H1 (cell line): ENCODE measurements at regions not wholly inside any gene's neighbourhood (a gene's known extent, or its start where the extent isn't known, plus 50 kb on each side); places are given as distances from the start of the nearest gene placed in this dataset.

Experiments
- CTCF ChIA-PET: fragments of 300-600 bp; sonication (Branson Sonifier 250); formaldehyde crosslinking; loops from one replicate; lab custom pipeline; 2021; ENCODE audit not compliant: partially characterized antibody; lab: Charles Lee
- POLR2A ChIA-PET: fragments of 300-600 bp; sonication (Branson Sonifier 250); formaldehyde crosslinking; loops from one replicate; lab custom pipeline; 2021; ENCODE audit warnings: inconsistent platforms; ENCODE audit not compliant: partially characterized antibody; lab: Charles Lee
- DNase-seq, 2 experiments: peaks; one replicate each; pipeline versions ENCODE4 v3.0.0 to v3.0.0-alpha.2; 2010 to 2022; ENCODE audit warnings: low spot score in 2 of 2, low read depth in 1 of 2, mixed read lengths in 1 of 2
- FAIRE-seq: peaks from 2 replicates; lab custom pipeline; 2011; peaks lifted over from hg19 to GRCh38; lab: Jason Lieb, UNC
- H2AFZ ChIP-seq: 2 replicates; pipeline ENCODE4 v1.8.1; 2012; ENCODE audit warnings: low read length, inconsistent platforms
- H2AK5ac ChIP-seq: 2 replicates; pipeline ENCODE4 v1.6.1; 2013; ENCODE audit warnings: low read depth, low read length
- H2BK120ac ChIP-seq: replicated peaks from 2 replicates; pipeline ENCODE3; 2013; ENCODE audit warnings: low read depth, low read length, inconsistent platforms
- H2BK12ac ChIP-seq: 2 replicates; pipeline ENCODE4 v1.6.1; 2013; ENCODE audit warnings: low read depth, low read length
- H2BK15ac ChIP-seq: 2 replicates; pipeline ENCODE4 v1.6.1; 2013; ENCODE audit warnings: low read length
- H2BK20ac ChIP-seq: 2 replicates; pipeline ENCODE4 v1.6.1; 2013; ENCODE audit warnings: low read length
- H2BK5ac ChIP-seq: 2 replicates; pipeline ENCODE4 v1.6.1; 2013; ENCODE audit warnings: low read depth, low read length
- H3K14ac ChIP-seq: 2 replicates; pipeline ENCODE4 v1.6.1; 2013; ENCODE audit warnings: inconsistent platforms; ENCODE audit not compliant: insufficient read length
- H3K18ac ChIP-seq: 2 replicates; pipeline ENCODE4 v1.6.1; 2013; ENCODE audit warnings: low read length; ENCODE audit errors: extremely low read depth
- H3K23ac ChIP-seq: 2 replicates; pipeline ENCODE4 v1.6.1; 2013; ENCODE audit warnings: inconsistent platforms; ENCODE audit not compliant: insufficient read length
- H3K23me2 ChIP-seq: 2 replicates; pipeline ENCODE4 v1.6.1; 2013; ENCODE audit warnings: low read depth, low read length
- H3K27ac ChIP-seq: 2 replicates; pipeline ENCODE4 v1.6.1; 2011; ENCODE audit warnings: low read depth, low read length, inconsistent platforms
- H3K27me3 ChIP-seq, 4 experiments: replicated peaks in 1 of 4; 1 replicate in 1 of 4; 2 replicates in 3 of 4; pipeline versions ENCODE4 v1.6.1 to v1.8.1; 2011 to 2013; ENCODE audit warnings: low read length in 3 of 4, mild to moderate bottlenecking in 3 of 4, inconsistent platforms in 2 of 4, mixed read lengths in 2 of 4, moderate library complexity in 1 of 4; ENCODE audit not compliant: control insufficient read depth in 3 of 4, insufficient read depth in 3 of 4; ENCODE audit errors: extremely low read depth in 1 of 4
- H3K36me3 ChIP-seq, 4 experiments: 2 replicates each; pipeline versions ENCODE4 v1.6.1 to v1.8.1; 2011 to 2013; ENCODE audit warnings: mild to moderate bottlenecking in 4 of 4, low read length in 3 of 4, moderate library complexity in 2 of 4, control low read depth in 1 of 4, inconsistent platforms in 1 of 4; ENCODE audit not compliant: insufficient read depth in 4 of 4, control insufficient read depth in 2 of 4
- H3K4ac ChIP-seq: replicated peaks from 2 replicates; pipeline ENCODE3; 2013; ENCODE audit warnings: low read length, low read depth, mixed read lengths, inconsistent platforms; ENCODE audit not compliant: insufficient read length
- H3K4me1 ChIP-seq, 4 experiments: replicated peaks in 1 of 4; 1 replicate in 1 of 4; 2 replicates in 3 of 4; pipeline versions ENCODE4 v1.6.1 to v1.8.1; 2011 to 2013; ENCODE audit warnings: low read length in 3 of 4, inconsistent platforms in 2 of 4, mixed read lengths in 1 of 4; ENCODE audit not compliant: insufficient read depth in 4 of 4, control insufficient read depth in 3 of 4
- H3K4me2 ChIP-seq, 2 experiments: 2 replicates each; pipeline versions ENCODE4 v1.6.1 to v1.8.1; 2011 to 2013; ENCODE audit warnings: low read depth in 2 of 2, low read length in 2 of 2, control low read depth in 1 of 2, inconsistent platforms in 1 of 2, mild to moderate bottlenecking in 1 of 2; ENCODE audit not compliant: insufficient read depth in 1 of 2
- H3K4me3 ChIP-seq, 4 experiments: fragments of 200-600, 300-600 bp in 1 of 4; sonication (generic), shearing (Covaris generic), sonication (Bioruptor Twin) in 1 of 4; 2 replicates each; pipeline versions ENCODE4 v1.5.1 to v1.8.1; 2011 to 2016; ENCODE audit warnings: low read length in 4 of 4, low read depth in 3 of 4, control low read depth in 2 of 4, inconsistent platforms in 2 of 4, mild to moderate bottlenecking in 2 of 4, mixed read lengths in 1 of 4, moderate library complexity in 1 of 4; ENCODE audit not compliant: insufficient read depth in 2 of 4; ENCODE audit errors: extremely low read depth in 1 of 4
- H3K56ac ChIP-seq: replicated peaks from 2 replicates; pipeline ENCODE3; 2013; ENCODE audit warnings: low read depth, mild to moderate bottlenecking, mixed read lengths, low read length, inconsistent platforms; ENCODE audit not compliant: insufficient read length
- H3K79me1 ChIP-seq: 2 replicates; pipeline ENCODE4 v1.6.1; 2013; ENCODE audit warnings: low read depth, low read length, control low read depth
- H3K79me2 ChIP-seq, 2 experiments: 2 replicates each; pipeline versions ENCODE4 v1.6.1 to v1.8.1; 2012 to 2013; ENCODE audit warnings: low read length in 2 of 2, mild to moderate bottlenecking in 2 of 2, inconsistent platforms in 1 of 2; ENCODE audit not compliant: insufficient read depth in 2 of 2, control insufficient read depth in 1 of 2
- H3K9ac ChIP-seq, 4 experiments: replicated peaks in 1 of 4; 1 replicate in 1 of 4; 2 replicates in 3 of 4; pipeline versions ENCODE4 v1.6.1 to v1.8.1; 2011 to 2013; ENCODE audit warnings: low read depth in 3 of 4, low read length in 3 of 4, control low read depth in 2 of 4, mild to moderate bottlenecking in 2 of 4, moderate library complexity in 2 of 4, inconsistent platforms in 1 of 4; ENCODE audit errors: extremely low read depth in 1 of 4
- H3K9me3 ChIP-seq, 2 experiments: 2 replicates each; pipeline versions ENCODE4 v1.6.1 to v1.8.1; 2012 to 2013; ENCODE audit warnings: mild to moderate bottlenecking in 2 of 2, moderate library complexity in 2 of 2, control low read depth in 1 of 2, inconsistent platforms in 1 of 2, low read depth in 1 of 2, low read length in 1 of 2, mixed read lengths in 1 of 2; ENCODE audit not compliant: insufficient read depth in 2 of 2
- H4K20me1 ChIP-seq, 2 experiments: replicated peaks in 1 of 2; 2 replicates each; pipeline versions ENCODE3 to v1.8.1; 2011 to 2013; ENCODE audit warnings: inconsistent platforms in 2 of 2, low read length in 2 of 2, mild to moderate bottlenecking in 1 of 2; ENCODE audit not compliant: insufficient read depth in 2 of 2, control insufficient read depth in 1 of 2
- H4K5ac ChIP-seq: 2 replicates; pipeline ENCODE4 v1.6.1; 2013; ENCODE audit warnings: low read length, low read depth, mixed read lengths, inconsistent platforms; ENCODE audit not compliant: insufficient read length
- H4K8ac ChIP-seq: 2 replicates; pipeline ENCODE4 v1.8.0; 2013; ENCODE audit warnings: mild to moderate bottlenecking, moderate library complexity, low read length, inconsistent platforms; ENCODE audit not compliant: insufficient read depth; ENCODE audit errors: extremely low read depth
- H4K91ac ChIP-seq: replicated peaks from 2 replicates; pipeline ENCODE3; 2013; ENCODE audit warnings: low read length, mixed read lengths, inconsistent platforms; ENCODE audit not compliant: insufficient read length
- CTBP2 ChIP-seq: IDR thresholded peaks from 2 replicates; pipeline ENCODE4 v1.7.0; 2011; ENCODE audit warnings: borderline replicate concordance, mild to moderate bottlenecking, moderate library complexity, mixed read lengths, low read length; ENCODE audit not compliant: insufficient read depth, insufficient read length
- WGBS, 2 experiments: shearing (Covaris generic) in 1 of 2; methylation state at CpG; one replicate each; pipeline versions ENCODE4 v1.1.6 to v1.1.7; 2013 to 2015; ENCODE audit warnings: low lambda C conversion rate in 2 of 2, mixed read lengths in 2 of 2, inconsistent platforms in 1 of 2, low coverage in 1 of 2, missing lambda C conversion rate in 1 of 2; ENCODE audit not compliant: insufficient replicate concordance in 2 of 2, insufficient coverage in 1 of 2, insufficient read length in 1 of 2; ENCODE audit errors: extremely low coverage in 1 of 2, missing lambda C conversion rate in 1 of 2; 5-methylcytosine and 5-hydroxymethylcytosine counted together

DNA sequence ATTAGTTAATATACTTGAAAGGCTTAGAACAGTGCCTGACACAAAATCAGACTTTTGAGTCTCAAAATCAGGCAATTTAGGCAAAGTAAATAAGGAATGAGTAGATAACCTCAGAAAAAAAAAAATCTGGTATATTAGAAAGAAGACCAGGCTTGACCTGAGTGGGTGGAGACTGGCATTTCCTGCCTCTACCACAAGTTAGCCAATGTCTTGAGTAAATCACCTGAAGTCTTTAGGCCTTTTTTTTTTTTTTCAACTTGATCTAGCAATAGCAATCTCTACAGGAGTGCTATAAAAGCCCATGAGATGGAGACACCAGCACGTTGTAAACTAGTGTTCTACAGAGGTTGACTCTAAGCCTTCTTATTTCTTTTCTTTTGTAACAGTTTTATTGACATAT lies 104.2 kb upstream of the RASEF start:
- H3K4ac ChIP-seq = no peak overlapping the region
- H3K27ac ChIP-seq = no peak overlapping the region
- H4K20me1 ChIP-seq = no peaks in the 10 kb centered on the region
- no peak overlapping the region for H2AK5ac ChIP-seq
- no peak overlapping the region for H3K18ac ChIP-seq
- POLR2A ChIA-PET = no interaction called here
- H4K91ac ChIP-seq = no peak overlapping the region
- H3K4me3 ChIP-seq = no peak overlapping the region
- H2AFZ ChIP-seq = no peak overlapping the region
- no peaks in the 10 kb centered on the region for H3K36me3 ChIP-seq
- H2BK20ac ChIP-seq = no peak overlapping the region
- H2BK15ac ChIP-seq = no peak overlapping the region
- H3K79me2 ChIP-seq = no peaks in the 10 kb centered on the region
- H3K9me3 ChIP-seq = 0 out of 4 replicates have a peak, but pooled peaks cover 0 to 4% of the 10 kb centered on the region in 2 experiments
- H3K9ac ChIP-seq = no peak overlapping the region
- 56% methylated on average over 1 of the region's 1 CpG; no CpG with 5 or more reads in 1 of the 2 experiments for WGBS, 2 experiments
- no peak overlapping the region for H4K8ac ChIP-seq
- H2BK120ac ChIP-seq = no peak overlapping the region
- no peak for TF ChIP-seq CTBP2
- no peaks in the 10 kb centered on the region for H3K27me3 ChIP-seq
- FAIRE-seq (no peak), DNase-seq (no peak)
- CTCF ChIA-PET = interaction anchor here (0.9 kb wide), 1 partner anchor 10 kb away, joined by 3 read pairs; no protein-coding TSS in a partner anchor
- no peaks in the 10 kb centered on the region for H3K23me2 ChIP-seq
- H3K4me1 ChIP-seq = no peaks in the 10 kb centered on the region
- no peak overlapping the region for H3K4me2 ChIP-seq
- H3K23ac ChIP-seq = no peak overlapping the region
- no peak overlapping the region for H3K14ac ChIP-seq
- no peak overlapping the region for H3K56ac ChIP-seq
- no peak overlapping the region for H2BK12ac ChIP-seq
- H4K5ac ChIP-seq = no peak overlapping the region
- no peaks in the 10 kb centered on the region for H3K79me1 ChIP-seq
- H2BK5ac ChIP-seq = no peak overlapping the region
